Amygdala (tissue), 56 donors: ENCODE measurements at regions not wholly inside any gene's neighbourhood (a gene's known extent, or its start where the extent isn't known, plus 50 kb on each side); places are given as distances from the start of the nearest gene placed in this dataset.
"Not testable (repeated sequence)": the region's sequence is repeated elsewhere in the genome, so short reads cannot be mapped to it uniquely, and the experiment has no call there.

ENCODE experiments used
- DNase-seq, 56 donors: peaks; one replicate each; lab custom pipeline; 2025; lab: John Stamatoyannopoulos, UW

- no peak for DNase-seq
Observed at GRCh38 chr5:110977915-110978314, 93.6 kb upstream of the TSLP start.

GRCh38 chr5:110985882-110986281, 85.6 kb upstream of the TSLP start:
- not testable (repeated sequence) for DNase-seq

GRCh38 chr5:110987573-110987972, 83.9 kb upstream of the TSLP start:
- DNase-seq, result not testable (repeated sequence)

- DNase-seq, result no peak
Observed at GRCh38 chr5:110996742-110997141, 74.8 kb upstream of the TSLP start.

GRCh38 chr5:111002036-111002435, 69.5 kb upstream of the TSLP start:
- no peak for DNase-seq

GRCh38 chr5:111003623-111004022, 67.9 kb upstream of the TSLP start:
- DNase-seq, result no peak

GRCh38 chr5:111004291-111004690, 67.2 kb upstream of the TSLP start:
- DNase-seq, result no peak

GRCh38 chr5:111010783-111011182, 60.7 kb upstream of the TSLP start:
- DNase-seq, result no peak

GRCh38 chr5:111013011-111013410, 58.5 kb upstream of the TSLP start:
- no peak for DNase-seq

GRCh38 chr5:111016801-111017200, 54.7 kb upstream of the TSLP start:
- no peak for DNase-seq

GRCh38 chr5:111017731-111018130, 53.8 kb upstream of the TSLP start:
- DNase-seq, result no peak
